ENCODE measurements at regions not wholly inside any gene's neighbourhood (a gene's known extent, or its start where the extent isn't known, plus 50 kb on each side); places are given as distances from the start of the nearest gene placed in this dataset.

- no peak for TF ChIP-seq CTCF (conservative IDR thresholded peaks at IDR 0.05)
These were observed 194.8 kb upstream of the PRSS16 start for GRCh38 chr6:27052731-27053082.

More at GRCh38 chr6:27052731-27053082, 194.8 kb upstream of the PRSS16 start:
- H3K27ac ChIP-seq (ENCODE audit: insufficient read length, low read depth, low read length): no peak overlapping the region
- no peak overlapping the region for H2AFZ ChIP-seq (ENCODE audit: low read length)
- H3K79me2 ChIP-seq (ENCODE audit: insufficient read depth, low read length): no peaks in the 10 kb centered on the region
- H4K8ac ChIP-seq (replicated peaks; ENCODE audit: insufficient read length, low read depth, low read length): no peak overlapping the region
- no peaks in the 10 kb centered on the region; a peak in 1 of 7 replicates for H3K36me3 Mint-ChIP-seq (ENCODE audit: insufficient read depth in 1 of 3, low read depth in 3 of 3)
- H3K27me3 Mint-ChIP-seq (ENCODE audit: low read depth): peaks cover 3% of the 10 kb centered on the region; the same call in 1 of the 2 replicates
- WGBS (ENCODE audit: extremely low coverage, insufficient read length, low lambda C conversion rate): 100% methylated on average over 4 of the region's 5 CpGs
- H2BK12ac ChIP-seq (ENCODE audit: insufficient read length, low read depth, low read length): no peak overlapping the region
- H3K27ac Mint-ChIP-seq: no peak overlapping the region
- H3K4me1 ChIP-seq (ENCODE audit: insufficient read depth, low read length): no peaks in the 10 kb centered on the region
- no peaks in the 10 kb centered on the region for H3K9me3 Mint-ChIP-seq
- H3K4ac ChIP-seq (ENCODE audit: low read depth, low read length): no peak overlapping the region
- H3K4me2 ChIP-seq (ENCODE audit: insufficient read depth, insufficient read length, low read length): no peak overlapping the region
- no peak overlapping the region for H2BK20ac ChIP-seq (ENCODE audit: low read depth, low read length, poor library complexity, severe bottlenecking)
- no peak overlapping the region for H3K23ac ChIP-seq (ENCODE audit: insufficient read length, low read depth, low read length)
- H3K23me2 ChIP-seq (ENCODE audit: insufficient read length, low read depth, low read length, poor library complexity, severe bottlenecking): no peaks in the 10 kb centered on the region
- H3K9ac ChIP-seq (ENCODE audit: extremely low read depth, insufficient read length, low read length): no peak overlapping the region
- no peaks in the 10 kb centered on the region for H3K79me1 ChIP-seq (ENCODE audit: insufficient read depth, low read depth, low read length, poor library complexity, severe bottlenecking)
- no peak overlapping the region for H4K91ac ChIP-seq (ENCODE audit: insufficient read length, low read depth, low read length)
- DNase-seq: no peak
- H4K20me1 ChIP-seq (ENCODE audit: control insufficient read depth, insufficient read depth, insufficient read length): no peaks in the 10 kb centered on the region
- no peak overlapping the region for H2BK15ac ChIP-seq (ENCODE audit: low read depth, low read length)
- no peaks in the 10 kb centered on the region for H3K9me3 ChIP-seq (ENCODE audit: control insufficient read depth, low read depth, low read length)
- no peak overlapping the region; a peak in 1 of 5 replicates for H3K4me3 Mint-ChIP-seq
- no peaks in the 10 kb centered on the region for H3K27me3 ChIP-seq (ENCODE audit: insufficient read depth, low read length)
- H2BK5ac ChIP-seq (ENCODE audit: insufficient read length, low read length): no peak overlapping the region
- H3K4me1 Mint-ChIP-seq: peaks cover 6 to 12% of the 10 kb centered on the region in 2 experiments
- no peak overlapping the region for H3K56ac ChIP-seq (ENCODE audit: insufficient read length, low read depth, low read length)
- no peak overlapping the region for H4K5ac ChIP-seq (ENCODE audit: insufficient read length, low read depth, low read length)
- H2AK5ac ChIP-seq (ENCODE audit: insufficient read length, low read length): no peak overlapping the region
- H3K14ac ChIP-seq (ENCODE audit: insufficient read depth, low read length): no peak overlapping the region
- H2BK120ac ChIP-seq (ENCODE audit: low read depth, low read length, poor library complexity, severe bottlenecking): no peak overlapping the region
- no peak overlapping the region for H3K18ac ChIP-seq (ENCODE audit: insufficient read length, low read depth, low read length)
- H3T11ph ChIP-seq (ENCODE audit: low read length): no peak overlapping the region
